CD1c-positive myeloid dendritic cell (primary cell): ENCODE measurements at regions not wholly inside any gene's neighbourhood (a gene's known extent, or its start where the extent isn't known, plus 50 kb on each side); places are given as distances from the start of the nearest gene placed in this dataset.
A peak's percentile ranks its signal among the peaks of the same experiment; 100 is the strongest.
"Not testable (repeated sequence)": the region's sequence is repeated elsewhere in the genome, so short reads cannot be mapped to it uniquely, and the experiment has no call there.

Experiments
- DNase-seq: peaks from one replicate; pipeline ENCODE4 v3.0.0-alpha.2; 2016; ENCODE audit errors: extremely low spot score

DNA sequence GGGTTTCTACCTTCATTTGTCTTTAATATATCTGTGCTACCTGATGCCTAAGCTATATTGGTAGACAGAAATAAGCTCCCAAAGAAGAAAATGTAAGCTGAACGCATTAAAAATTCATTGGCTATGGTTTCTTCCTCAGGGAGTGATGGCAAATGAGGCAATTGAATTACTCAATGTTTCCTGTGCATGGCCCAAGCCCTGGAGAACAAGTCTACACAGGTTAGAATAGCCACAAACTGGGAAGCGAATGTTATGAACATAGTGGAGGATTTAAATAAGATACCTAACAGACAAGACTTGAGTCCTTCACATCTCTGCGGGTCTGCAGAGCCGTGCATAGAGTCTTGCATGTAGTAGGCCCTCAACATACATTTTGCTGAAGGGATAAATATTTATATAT lies 350.3 kb downstream of the RWDD3 start:
- no peak for DNase-seq

DNA sequence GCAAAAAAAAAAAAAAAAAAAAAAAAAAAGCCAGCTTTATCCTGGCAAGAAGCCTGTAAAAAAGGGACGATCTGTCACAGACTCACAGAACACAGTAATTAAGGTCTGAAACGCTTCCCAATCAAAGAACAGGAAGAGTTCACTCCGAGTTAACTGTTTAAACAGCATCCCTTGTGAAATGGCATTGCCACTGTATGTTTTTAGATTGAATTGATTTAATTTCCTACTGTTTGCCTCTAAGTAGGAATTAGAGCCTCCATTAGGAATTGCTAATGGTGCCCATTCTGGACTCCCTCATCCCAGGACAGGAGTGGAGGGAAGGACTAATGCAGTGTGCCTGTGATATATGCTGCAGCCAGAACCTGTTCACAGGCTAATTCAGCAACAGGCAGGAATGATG lies 370.8 kb downstream of the RWDD3 start:
- DNase-seq, result no peak

DNA sequence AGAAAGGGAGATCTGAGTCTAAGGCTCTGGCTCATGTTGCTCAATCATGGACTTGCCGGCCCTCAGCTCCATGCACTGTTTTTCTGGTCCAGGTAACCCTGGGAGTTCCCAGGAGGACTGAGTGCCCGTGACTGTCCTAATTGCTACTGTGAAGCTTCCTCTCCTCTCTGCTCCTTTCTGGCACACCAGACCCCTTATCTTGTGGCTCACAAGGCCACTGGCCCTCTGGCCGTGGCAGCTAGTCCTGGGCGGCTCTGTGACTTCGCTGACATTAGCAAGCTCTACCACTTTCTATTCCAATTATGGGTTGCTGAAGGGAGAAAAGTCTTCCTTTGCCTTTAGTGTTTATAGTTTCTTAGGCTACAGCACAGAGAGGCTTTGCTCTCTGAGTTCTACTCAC lies 380.2 kb downstream of the RWDD3 start:
- no peak for DNase-seq

DNA sequence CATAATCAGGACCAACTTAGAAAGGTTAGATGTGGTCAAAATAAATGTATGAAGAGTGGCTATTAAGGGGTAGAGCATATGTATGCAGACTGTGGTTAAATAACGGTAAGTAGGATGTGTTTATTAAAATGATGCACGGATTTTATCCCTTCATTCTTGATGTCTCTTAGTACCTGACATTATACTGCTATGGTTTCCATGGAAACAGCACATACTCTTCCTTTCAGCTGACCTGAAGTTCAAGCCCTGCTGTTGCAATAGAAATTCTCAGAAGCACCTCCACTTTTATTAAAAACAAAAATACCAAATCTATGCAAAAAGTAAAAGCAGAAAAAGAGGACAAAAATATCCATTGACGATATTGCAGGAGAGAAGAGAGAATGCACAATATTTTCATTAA lies 381.4 kb downstream of the RWDD3 start:
- no peak for DNase-seq

DNA sequence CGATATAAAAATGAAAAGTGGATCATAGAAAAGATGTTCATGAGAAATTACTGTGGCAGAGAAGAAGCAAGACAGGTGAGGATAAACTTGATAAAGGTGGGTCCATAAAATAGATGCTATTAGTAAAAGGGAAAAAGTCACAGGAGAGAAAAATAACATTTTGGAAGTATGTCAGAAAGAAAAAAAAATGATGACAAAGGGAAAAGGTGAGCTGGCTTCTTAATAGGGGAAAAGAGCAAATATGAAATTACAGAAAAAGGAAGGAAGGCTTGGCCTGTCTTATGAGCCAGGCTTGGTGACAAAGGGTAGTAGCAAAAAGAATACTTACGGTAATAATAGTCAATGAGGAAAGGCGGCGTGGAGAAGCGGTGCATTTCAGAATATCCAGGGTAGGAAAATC lies 386.1 kb downstream of the RWDD3 start:
- no peak for DNase-seq

DNA sequence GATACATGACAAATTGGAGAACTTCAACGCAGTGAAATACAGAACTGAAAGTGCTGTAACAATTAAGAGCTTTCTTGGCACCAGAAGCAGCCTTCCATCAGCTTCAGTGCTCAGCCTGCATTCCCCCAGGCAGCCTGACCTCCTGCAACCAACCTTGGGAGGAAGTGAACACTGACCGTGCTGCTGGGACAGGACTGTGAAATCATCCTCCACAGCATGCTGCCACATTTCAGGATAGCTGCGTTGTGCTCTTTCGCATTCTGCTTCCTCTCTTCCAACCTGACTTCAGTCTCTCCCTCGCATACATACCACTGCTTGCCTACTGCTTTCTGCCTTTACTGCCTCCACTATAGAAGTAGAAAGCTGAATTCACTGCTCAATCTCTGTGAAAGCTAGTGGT lies 388.6 kb downstream of the RWDD3 start:
- peak; percentile 2 for DNase-seq

DNA sequence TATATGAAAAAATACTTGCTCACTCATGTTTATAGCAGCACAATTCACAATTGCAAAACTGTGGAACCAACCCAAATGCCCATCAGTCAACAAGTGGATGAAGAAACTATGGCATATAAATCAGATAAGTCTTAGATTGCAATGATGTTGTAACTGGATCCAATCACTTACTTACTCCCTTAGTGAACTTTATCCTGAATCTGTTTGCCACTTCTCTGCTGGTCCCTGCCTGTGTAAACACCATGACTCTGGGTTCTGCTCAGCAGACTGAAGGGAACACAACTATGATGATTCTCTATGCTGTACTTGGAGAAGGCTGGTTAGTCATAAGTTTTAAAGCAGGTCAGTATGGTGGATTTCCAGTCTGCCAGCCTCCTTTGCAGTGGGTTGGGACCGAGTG lies 391.2 kb downstream of the RWDD3 start:
- no peak for DNase-seq

DNA sequence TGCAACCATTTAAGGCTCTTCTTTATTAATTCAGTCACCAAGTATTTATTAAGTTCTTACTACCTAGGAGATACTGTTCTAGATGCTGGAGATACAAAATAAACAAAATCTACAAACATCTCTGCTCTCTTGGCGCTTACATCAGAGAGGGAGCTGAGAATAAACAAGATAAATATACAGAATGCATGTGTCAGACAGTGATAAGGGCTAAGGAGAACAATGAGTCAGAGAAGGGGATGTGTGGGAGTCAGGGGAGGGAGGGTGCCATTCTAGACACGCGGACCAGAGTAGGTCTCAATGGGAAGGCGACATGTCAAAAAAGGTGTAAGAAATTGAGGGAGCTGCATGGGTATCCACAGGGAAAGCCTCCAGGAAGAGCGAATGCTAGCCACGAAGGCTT lies 393.2 kb downstream of the RWDD3 start:
- no peak for DNase-seq

DNA sequence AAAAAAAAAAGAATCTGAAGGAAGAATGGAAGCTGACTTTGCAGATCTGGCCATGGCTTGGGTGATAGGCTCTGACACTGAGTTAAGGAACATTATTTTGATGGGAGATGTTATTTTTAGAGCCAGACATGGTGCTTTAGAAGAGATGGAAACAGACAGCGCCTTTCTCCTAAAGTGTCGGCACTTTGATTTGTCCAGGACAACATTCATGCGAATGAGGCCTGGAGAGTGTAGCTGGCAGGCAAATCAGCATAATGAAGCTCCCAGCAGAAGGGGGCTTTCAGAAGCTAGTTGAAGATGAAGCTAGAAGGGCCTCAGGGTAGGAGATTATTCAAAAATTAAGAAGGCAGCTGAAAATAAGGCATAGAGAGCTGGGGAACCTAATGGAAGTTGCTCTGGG lies 397.7 kb downstream of the RWDD3 start:
- DNase-seq, result no peak

DNA sequence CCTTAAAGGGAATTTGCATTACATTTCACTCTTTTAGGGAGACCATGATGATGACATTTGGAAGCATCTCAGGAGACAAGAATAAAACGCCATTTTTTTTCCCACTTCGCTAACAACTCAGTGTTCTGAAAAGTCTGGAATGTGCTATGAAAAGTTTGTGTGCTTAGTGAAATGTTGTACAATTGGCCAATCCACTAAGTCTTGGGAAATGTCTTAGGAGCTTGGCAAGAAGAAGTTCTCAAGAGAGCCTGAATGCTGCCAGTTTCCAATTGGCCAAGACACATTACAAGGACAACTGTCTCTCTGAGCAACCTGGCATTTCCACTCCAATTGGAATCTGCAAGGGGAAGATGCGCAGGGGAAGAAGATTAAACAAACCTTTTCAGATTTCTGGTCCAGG lies 401.8 kb downstream of the RWDD3 start:
- DNase-seq, result no peak

DNA sequence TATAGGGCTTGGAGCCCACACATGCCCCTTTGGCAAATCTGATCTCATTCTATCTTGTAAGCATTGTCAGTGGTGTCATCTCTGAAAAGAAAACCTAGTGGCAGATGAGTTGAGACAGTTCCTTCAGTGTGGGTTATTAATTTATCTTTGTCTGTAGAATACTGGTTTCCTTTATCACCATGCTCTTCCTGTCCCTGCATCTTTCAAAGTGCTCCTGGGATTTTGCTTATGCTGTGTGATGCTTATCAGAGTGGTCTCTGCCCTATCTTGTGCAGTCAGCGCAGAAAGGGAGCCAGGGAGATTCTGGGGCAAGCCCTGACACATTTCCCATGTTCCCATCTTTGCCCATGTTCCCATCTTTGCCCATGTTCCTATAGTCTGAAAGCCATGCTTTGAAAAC lies 402.9 kb downstream of the RWDD3 start:
- DNase-seq, result no peak

DNA sequence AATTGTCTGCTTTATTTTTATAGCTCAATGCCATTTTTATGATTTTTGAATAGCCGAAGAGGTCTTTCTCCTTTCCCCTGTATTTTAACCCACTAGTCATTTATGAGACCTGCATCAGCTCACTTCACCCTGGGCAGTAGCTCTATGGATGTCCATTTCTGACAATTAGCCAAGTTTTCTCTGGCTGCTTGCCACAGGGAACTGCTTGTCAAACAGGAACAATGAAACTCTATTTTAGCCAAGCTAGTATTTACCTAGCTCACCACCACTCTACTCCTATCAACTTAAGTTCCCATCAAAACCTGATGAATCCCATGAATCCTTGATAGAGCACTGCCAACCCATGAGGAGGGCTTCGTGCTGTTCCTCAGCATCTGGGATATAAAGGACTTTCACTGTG lies 406.7 kb downstream of the RWDD3 start:
- no peak for DNase-seq

DNA sequence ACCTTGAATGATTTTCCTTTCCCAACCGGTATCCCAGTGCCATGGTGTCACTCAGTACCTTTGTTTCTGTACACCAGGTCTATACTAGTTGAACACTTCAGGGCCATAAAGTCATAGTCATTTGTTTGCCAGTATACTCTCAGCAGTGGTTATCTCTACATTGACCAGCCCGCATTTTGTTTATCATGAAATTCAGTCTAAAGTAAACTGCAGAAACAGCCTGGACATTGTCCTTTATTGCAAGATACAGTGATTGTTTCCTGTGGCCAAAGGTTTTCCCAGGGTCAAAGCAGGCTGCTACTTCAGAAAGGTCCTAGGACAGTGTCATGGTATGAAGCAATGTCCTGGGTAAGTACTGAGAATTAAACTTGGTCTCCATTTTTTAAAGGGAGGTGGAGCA lies 407.4 kb downstream of the RWDD3 start:
- DNase-seq, result no peak

DNA sequence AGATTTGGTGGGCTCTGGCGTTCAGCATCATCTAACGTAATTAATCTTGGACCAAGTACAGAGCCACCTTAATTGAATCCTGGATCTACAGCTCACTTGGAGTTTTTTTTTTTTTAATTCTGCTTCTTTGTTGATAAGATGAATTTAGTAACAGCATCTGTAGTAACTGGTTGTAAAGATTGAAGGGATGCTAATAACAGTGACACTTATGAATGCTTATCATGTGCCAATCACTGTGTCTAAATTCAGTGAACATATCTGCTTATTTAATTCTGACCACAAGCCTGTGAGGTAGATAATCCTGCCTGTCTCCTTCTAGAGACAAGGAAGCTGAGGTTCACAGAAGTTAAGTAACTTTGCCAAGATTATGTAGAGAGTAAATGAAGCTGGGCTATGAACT lies 408.0 kb downstream of the RWDD3 start:
- DNase-seq, result no peak

DNA sequence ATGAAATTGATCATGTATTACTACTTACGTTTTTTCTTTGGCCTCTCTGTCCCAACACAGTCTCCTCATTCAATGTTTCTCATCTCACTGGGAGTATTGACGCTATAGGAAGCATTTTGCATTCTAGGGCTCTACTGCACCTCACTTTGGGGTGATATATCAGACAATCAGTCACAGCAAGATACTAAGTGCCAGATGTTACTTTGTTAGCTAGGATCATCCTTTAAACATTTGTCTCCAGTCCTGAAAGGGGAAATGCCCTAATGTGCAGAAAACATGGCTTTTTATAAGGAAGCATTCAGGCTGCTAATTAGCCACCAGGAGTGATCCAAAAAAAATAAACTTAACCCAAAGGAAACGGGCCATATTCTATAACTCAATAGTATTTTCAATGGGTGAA lies 409.1 kb downstream of the RWDD3 start:
- no peak for DNase-seq

DNA sequence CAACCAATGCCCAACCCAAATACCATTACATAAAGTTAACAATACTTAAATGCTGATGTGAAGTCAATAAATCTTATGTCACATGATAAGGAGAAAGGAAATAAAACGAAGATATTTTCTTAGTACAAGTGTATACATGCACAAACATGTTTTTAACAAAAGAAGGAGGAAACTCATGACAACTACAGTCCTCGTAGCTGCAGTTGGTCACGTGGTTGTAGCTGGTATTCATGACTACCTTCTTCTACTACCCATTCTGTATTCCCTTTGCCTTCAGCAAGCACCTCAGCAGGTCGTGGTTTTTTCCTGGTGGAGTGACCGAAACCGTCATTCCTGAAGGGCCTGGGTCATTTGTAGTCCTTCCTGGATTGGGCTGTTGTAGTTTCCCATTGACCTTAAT lies 411.1 kb downstream of the RWDD3 start:
- not testable (repeated sequence) for DNase-seq

DNA sequence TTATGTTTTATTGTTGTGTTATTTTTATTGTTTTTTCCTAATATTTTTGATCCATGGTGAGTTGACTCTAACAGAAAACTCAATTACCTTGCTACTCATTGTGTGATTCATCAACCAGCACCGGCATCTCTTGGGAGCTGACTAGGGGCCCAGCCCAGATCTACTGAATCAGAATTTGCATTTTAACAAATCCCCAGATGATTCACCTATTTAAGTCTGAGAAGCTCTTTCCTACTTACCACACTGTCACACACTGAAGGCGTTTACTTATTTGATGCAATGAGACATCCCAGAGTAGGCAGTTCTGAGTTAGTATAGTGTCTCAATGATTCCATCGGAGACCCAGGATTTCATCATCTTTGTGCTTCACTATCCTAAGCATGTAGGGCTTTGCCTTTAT lies 416.6 kb downstream of the RWDD3 start:
- no peak for DNase-seq

DNA sequence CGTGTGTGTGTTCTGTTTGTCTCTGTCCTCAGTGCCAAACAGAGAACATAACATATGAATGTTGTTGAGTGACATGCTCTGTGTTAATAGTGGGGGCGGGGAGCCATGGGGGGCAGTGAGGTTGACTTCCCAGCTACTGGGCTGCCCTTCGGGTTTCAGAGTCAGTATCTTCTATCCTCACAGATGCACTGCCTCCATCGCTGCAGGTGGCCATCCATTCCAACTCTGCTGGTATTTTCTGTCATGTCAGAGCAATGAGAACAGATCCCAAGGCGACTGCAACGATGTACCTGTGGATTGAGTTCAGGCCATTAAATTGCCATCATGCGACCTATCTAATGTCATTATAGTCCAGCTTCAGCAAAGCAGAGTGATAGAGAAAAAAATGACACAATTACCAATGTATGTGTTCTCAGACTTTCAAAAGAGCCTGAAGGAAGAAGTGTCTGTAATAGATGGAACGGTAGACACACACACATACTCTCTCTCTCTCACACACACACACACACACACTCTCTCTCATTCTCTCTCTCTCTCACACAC lies 418.5 kb downstream of the RWDD3 start:
- no peak for DNase-seq

DNA sequence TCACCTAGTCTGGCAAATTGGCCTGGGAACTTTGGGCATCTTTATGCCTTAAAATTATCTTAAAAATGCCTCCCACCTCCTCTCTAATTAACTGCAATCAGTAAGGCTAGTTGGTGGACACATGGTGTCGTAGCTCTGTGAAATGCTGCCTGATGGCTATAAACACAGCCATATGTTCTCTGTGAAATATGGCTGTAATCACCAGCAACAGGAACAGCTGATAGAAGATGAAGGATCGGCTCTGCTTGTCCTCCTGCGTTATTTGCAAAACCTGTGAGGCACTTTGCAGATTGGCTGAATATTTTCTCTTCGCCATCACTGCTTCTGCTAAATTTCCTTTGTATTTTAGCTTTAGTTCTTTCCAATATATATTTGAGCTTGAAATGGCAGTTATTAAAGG lies 419.6 kb downstream of the RWDD3 start:
- no peak for DNase-seq

DNA sequence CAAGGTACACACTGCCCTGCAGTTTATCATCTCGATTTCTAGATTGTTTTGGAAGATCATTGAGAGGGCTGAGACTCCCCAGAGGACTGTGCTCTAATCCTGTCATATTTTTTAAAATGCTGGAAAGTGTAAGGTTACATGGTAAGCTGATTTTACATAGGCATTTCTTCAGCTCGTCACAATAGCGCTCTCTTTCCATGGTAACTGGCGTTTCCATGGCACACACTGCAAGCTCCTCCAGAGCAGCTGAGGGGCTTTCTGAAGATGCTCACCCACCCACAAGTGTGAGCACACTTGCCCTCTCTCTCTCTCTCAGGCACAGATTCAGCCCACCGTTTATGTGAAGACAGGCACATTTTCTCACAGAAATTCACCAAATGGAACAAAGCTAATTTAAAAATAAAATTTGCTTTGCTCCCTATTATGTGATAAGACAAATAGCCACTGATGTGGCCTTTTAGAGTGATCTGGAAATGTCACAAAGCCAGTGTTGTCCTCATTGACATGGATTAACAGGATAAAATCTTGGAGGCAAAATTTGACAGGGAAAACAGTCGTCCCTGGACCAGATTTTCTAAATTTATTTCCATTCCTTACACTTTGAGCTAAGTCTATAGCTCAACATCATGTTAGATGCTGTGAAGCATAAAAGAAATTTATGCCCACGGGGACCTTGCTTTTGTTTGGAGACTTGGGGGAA lies 421.5 kb downstream of the RWDD3 start:
- no peak for DNase-seq

DNA sequence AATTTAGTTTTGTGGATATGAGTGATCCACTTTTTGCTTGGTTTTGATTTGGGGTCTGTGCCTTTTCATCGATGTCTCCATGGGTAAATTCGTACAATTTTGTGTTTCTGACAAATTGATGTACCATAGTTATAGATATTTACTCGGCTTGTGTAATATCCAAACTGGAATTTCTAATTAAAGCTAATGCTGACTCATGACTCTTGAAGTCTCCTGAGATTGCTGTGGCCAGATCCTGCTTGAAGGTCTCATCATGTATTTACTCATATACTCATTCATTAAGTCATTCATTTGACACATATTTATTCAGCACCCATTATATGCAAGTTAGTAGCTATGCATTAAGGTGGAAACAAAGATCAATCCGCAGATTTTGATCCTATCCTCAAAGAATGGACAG lies 423.2 kb downstream of the RWDD3 start:
- no peak for DNase-seq

DNA sequence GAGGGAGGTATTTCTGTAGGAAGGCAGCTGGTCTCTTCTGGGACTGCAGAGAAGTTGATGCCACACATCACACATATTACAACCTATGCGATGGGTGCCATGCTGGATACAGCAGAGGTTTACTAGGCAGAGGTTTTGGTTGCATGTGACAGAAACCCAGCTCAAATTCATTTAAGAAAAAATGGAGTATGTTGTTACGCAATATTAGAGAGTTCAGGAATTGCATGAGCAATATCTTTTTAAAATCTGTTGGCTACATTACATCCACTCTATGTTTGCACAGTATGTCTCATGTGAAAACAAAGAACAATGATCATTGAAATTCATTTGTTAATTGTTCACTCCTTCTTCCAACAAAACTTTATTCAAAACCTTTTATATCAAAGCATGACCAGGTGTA lies 425.2 kb downstream of the RWDD3 start:
- DNase-seq, result no peak

DNA sequence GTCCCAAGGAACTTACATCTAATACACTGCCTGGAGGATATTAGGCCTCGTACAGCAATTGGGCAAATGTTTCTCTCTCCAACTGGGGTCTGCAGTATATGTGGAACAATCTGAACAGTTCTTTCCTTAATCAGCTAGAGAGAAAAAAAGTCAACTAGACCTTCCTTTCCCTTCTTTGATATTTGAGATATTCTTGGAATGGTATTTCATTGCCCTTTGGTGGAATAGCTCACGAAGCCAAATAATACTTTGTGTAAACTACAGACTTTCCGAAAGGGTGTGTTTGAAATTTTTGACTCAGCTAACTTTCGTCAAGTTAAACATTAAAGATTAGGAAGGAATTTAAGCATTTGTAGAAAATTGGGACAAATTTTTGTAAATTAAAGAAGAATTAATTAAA lies 425.6 kb downstream of the RWDD3 start:
- no peak for DNase-seq

DNA sequence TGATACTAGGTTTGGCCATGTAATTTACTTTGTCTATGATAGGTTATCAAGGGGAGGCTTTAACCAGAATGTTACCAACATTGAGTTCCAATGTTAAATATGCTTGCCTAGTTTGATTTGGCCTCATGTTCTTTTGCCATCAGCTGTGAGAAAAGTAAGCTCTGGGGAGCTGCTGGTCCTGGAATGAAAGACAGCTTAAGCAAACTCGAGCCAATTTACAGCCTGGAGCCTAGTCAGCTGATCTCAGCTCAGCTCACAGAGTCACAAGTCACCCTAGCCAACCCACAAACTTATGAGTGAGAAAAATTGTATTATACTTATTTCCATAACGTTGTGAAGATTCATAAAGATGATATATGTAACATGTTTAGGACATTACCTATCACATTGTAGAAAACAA lies 426.7 kb downstream of the RWDD3 start:
- DNase-seq, result no peak
